ENCODE measurements at regions not wholly inside any gene's neighbourhood (a gene's known extent, or its start where the extent isn't known, plus 50 kb on each side); places are given as distances from the start of the nearest gene placed in this dataset.

DNA sequence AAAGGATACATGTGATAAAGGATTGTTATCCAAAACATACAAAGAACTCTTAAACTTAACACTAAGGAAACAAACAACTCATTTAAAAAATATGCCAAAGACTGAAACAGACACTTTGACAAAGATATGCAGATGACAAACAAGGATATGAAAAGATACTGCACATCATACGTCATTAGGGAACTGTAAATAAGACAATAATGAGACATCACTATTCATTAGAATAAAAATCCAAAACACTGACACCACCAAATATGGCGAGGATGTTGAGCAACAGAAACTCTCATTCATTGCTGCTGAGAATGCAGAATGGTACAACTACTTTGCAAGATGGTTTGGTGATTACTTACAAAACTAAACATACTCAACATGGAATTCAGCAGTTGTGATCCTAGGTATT is 156.5 kb upstream of the FOXA2 start:
- no peak overlapping the region for H3K4me3 ChIP-seq (ENCODE audit: low read depth, low read length)
- no peak overlapping the region for H3K27ac ChIP-seq (ENCODE audit: low read depth, low read length)
- H3K9me3 ChIP-seq (ENCODE audit: control insufficient read depth, insufficient read depth, low read depth, low read length), result no peaks in the 10 kb centered on the region

DNA sequence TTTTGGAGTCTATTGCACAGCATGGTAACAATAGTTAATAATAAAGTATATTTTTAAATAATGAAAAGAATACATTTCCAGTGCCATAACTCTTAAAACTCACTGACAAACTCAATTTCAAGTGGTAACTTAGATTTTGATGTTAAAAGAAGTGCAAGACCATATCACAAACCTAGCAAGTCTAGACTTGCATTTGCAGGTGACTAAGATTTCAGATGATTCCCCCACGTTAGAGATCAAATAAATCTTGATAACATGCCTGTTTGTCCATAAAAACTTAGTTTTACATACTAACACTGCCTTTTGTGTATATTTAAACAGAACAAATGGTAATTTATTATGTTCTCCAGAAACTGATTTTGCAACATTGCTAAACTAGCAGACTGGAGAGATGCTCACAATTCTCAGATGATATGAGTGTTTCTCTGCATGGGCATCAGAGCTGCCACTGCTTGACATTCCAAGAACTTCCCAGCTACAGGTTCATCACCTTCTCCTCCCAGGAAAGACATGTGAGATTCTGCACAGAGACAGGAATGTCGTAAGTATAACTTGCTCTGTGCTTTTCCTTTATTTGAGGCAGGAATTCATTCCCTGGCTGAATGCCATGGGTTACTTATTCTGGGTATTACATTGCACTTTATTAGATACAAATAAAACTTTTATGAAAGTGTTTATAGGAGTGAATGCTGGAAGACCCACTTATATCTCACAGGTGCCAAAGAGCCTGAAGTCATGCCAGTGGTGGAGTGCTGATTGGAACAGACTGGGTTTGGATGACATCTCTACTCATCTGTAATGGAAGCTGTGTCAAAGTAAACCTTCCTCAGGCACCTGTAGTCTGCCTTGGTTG is 160.2 kb upstream of the FOXA2 start:
- Histone ChIP-seq H3K36me3 (ENCODE audit: control insufficient read depth, insufficient read depth, low read length) (no peaks in the 10 kb centered on the region), H3K27ac (ENCODE audit: low read depth, low read length) (no peak overlapping the region), H3K4me3 (ENCODE audit: low read depth, low read length) (no peak overlapping the region), H3K9me3 (ENCODE audit: control insufficient read depth, insufficient read depth, low read depth, low read length) (peaks cover 8% of the 10 kb centered on the region; the same call in 1 of the 2 replicates), H3K4me1 (ENCODE audit: control insufficient read depth, insufficient read depth, low read length) (no peaks in the 10 kb centered on the region), H3K9ac (ENCODE audit: low read length) (no peak overlapping the region), H3K27me3 (ENCODE audit: control insufficient read depth, insufficient read depth, low read length) (no peaks in the 10 kb centered on the region)

More for the DNA sequence above, 156.5 kb upstream of the FOXA2 start:
- H3K9ac ChIP-seq (ENCODE audit: low read length), result no peak overlapping the region
- no peaks in the 10 kb centered on the region for H3K36me3 ChIP-seq (ENCODE audit: control insufficient read depth, insufficient read depth, low read length)
- H3K27me3 ChIP-seq (ENCODE audit: control insufficient read depth, insufficient read depth, low read length), result no peaks in the 10 kb centered on the region
- no peaks in the 10 kb centered on the region for H3K4me1 ChIP-seq (ENCODE audit: control insufficient read depth, insufficient read depth, low read length)

DNA sequence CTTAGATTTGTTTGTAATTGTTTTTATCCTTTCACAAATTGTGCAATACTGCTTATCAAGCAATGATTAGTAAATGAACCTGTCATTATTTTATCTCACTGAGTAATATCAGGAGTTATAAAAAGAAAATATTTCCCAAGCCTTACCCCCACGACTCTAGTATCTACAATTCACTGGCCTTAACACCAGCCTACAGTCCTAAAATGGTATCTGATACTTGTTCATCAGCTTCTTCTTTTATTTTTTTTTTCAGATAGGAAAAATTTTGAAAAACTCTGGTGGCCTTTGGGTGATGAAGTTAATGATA is 160.8 kb upstream of the FOXA2 start:
- no peaks in the 10 kb centered on the region for H3K27me3 ChIP-seq (ENCODE audit: control insufficient read depth, insufficient read depth, low read length)
- H3K4me3 ChIP-seq (ENCODE audit: low read depth, low read length), result no peak overlapping the region
- H3K36me3 ChIP-seq (ENCODE audit: control insufficient read depth, insufficient read depth, low read length), result no peaks in the 10 kb centered on the region
- H3K9ac ChIP-seq (ENCODE audit: low read length), result no peak overlapping the region
- H3K4me1 ChIP-seq (ENCODE audit: control insufficient read depth, insufficient read depth, low read length), result no peaks in the 10 kb centered on the region
- peaks cover 8% of the 10 kb centered on the region; the same call in 1 of the 2 replicates for H3K9me3 ChIP-seq (ENCODE audit: control insufficient read depth, insufficient read depth, low read depth, low read length)
- H3K27ac ChIP-seq (ENCODE audit: low read depth, low read length), result no peak overlapping the region

DNA sequence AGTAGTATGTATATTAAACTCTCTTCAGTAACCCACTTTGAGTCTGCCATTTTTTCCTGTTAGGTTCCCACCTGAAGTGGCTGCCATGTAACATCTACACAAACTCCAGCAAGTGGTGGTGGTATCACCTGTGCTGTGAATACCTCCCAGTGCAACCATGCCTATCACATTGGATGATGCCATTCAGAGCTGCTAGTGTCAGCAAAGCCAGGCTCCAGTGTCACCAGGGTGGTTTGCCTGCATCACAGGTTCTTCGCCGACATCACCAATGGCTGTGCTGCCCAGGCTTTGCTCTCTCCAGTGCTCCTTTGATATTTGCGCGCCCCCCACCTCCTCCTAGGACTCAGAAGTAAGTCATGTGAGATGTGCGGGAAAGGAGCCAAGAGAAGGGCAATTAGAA is 162.6 kb upstream of the FOXA2 start:
- Histone ChIP-seq H3K27ac (ENCODE audit: low read depth, low read length) (no peak overlapping the region), H3K36me3 (ENCODE audit: control insufficient read depth, insufficient read depth, low read length) (no peaks in the 10 kb centered on the region), H3K4me3 (ENCODE audit: low read depth, low read length) (no peak overlapping the region), H3K9ac (ENCODE audit: low read length) (no peak overlapping the region), H3K4me1 (ENCODE audit: control insufficient read depth, insufficient read depth, low read length) (no peaks in the 10 kb centered on the region), H3K27me3 (ENCODE audit: control insufficient read depth, insufficient read depth, low read length) (no peaks in the 10 kb centered on the region), H3K9me3 (ENCODE audit: control insufficient read depth, insufficient read depth, low read depth, low read length) (peaks cover 8% of the 10 kb centered on the region; the same call in 1 of the 2 replicates)

DNA sequence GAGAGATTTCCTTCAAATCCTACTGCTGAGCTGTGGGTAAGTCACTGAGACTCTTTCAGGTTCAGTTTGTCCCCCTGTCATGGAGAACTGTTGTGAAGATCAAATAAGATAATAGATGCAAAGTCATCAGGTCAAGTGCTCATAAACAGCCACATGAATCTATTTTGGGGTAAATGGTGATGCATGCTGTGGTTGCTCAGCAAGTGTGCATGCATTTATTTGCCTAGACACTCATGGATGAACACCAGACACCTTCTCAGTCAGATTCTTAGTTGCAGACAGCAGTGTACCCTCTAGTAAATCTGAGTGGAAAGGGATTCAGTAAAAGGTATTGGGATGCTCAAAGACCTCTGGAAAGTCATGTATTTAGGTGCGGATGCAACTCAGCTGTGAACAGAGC is 168.0 kb upstream of the FOXA2 start:
- no peaks in the 10 kb centered on the region for H3K4me1 ChIP-seq (ENCODE audit: control insufficient read depth, insufficient read depth, low read length)
- no peak overlapping the region for H3K4me3 ChIP-seq (ENCODE audit: low read depth, low read length)
- no peaks in the 10 kb centered on the region for H3K9me3 ChIP-seq (ENCODE audit: control insufficient read depth, insufficient read depth, low read depth, low read length)
- H3K36me3 ChIP-seq (ENCODE audit: control insufficient read depth, insufficient read depth, low read length), result no peaks in the 10 kb centered on the region
- no peak overlapping the region for H3K27ac ChIP-seq (ENCODE audit: low read depth, low read length)
- H3K27me3 ChIP-seq (ENCODE audit: control insufficient read depth, insufficient read depth, low read length), result no peaks in the 10 kb centered on the region; the same call in 1 of the 2 replicates
- no peak overlapping the region for H3K9ac ChIP-seq (ENCODE audit: low read length)

DNA sequence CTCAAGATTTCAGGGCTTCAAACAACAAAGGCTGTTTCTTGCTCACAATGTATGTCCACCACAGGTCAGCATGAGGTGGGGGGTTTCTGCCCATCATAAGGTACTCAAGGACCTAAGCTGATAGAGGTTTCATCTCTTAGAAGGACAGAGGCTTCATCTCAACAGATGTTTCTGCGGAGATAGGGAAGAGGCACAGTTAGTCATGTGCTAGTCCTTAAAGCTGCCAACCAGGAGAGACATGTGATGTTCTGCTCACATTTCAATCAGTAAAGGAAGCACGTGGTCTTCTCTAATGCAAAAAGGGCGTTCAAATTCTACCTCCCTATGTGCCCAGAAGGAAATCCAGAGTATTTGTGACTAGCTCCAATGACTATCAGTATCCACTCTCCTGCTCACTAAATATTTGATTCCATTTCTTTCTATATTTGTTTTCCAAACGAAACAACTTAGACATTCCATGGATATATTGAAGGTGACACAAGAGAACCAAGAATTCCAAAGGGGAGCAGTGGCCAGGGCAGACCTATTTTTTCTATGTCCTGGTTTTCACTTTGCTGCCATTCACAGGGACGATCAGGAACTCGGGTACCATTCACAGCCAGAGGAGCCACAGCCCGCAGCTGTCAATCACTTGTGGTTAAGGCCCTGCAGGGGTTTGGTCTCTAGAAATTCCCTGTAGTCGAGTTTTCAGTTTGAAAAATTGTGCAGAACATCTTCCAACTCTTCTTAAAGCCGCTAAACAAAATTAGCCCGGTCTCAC is 173.2 kb upstream of the FOXA2 start:
- Histone ChIP-seq H3K27ac (ENCODE audit: low read depth, low read length) (no peak overlapping the region), H3K9ac (ENCODE audit: low read length) (no peak overlapping the region), H3K27me3 (ENCODE audit: control insufficient read depth, insufficient read depth, low read length) (no peaks in the 10 kb centered on the region; the same call in 1 of the 2 replicates), H3K36me3 (ENCODE audit: control insufficient read depth, insufficient read depth, low read length) (no peaks in the 10 kb centered on the region), H3K4me1 (ENCODE audit: control insufficient read depth, insufficient read depth, low read length) (no peaks in the 10 kb centered on the region), H3K9me3 (ENCODE audit: control insufficient read depth, insufficient read depth, low read depth, low read length) (no peaks in the 10 kb centered on the region), H3K4me3 (ENCODE audit: low read depth, low read length) (no peak overlapping the region)

DNA sequence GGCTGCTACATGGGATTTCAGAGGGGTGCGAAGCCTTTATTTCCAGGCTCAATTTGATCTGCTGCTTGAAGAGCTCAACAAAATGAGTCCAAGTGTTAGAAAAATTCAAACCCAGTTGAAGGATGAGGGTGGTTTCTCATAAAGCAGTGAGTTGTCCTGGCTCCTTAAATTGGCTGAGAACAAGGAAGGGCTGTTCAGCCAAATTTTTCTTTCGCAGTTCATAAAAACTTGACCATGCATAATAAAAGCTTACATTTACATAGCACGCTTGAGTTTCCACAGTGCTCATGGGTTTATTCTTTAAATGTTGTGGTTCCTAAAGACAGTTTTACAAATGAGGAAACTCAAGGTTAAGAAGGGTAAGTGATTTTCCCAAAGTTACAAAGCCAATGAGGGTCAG is 174.4 kb upstream of the FOXA2 start:
- H3K4me1 ChIP-seq (ENCODE audit: control insufficient read depth, insufficient read depth, low read length), result no peaks in the 10 kb centered on the region; the same call in 1 of the 2 replicates
- no peaks in the 10 kb centered on the region; the same call in 1 of the 2 replicates for H3K27me3 ChIP-seq (ENCODE audit: control insufficient read depth, insufficient read depth, low read length)
- H3K9me3 ChIP-seq (ENCODE audit: control insufficient read depth, insufficient read depth, low read depth, low read length), result no peaks in the 10 kb centered on the region
- H3K27ac ChIP-seq (ENCODE audit: low read depth, low read length), result no peak overlapping the region
- no peak overlapping the region for H3K9ac ChIP-seq (ENCODE audit: low read length)
- H3K4me3 ChIP-seq (ENCODE audit: low read depth, low read length), result no peak overlapping the region
- no peaks in the 10 kb centered on the region for H3K36me3 ChIP-seq (ENCODE audit: control insufficient read depth, insufficient read depth, low read length)

DNA sequence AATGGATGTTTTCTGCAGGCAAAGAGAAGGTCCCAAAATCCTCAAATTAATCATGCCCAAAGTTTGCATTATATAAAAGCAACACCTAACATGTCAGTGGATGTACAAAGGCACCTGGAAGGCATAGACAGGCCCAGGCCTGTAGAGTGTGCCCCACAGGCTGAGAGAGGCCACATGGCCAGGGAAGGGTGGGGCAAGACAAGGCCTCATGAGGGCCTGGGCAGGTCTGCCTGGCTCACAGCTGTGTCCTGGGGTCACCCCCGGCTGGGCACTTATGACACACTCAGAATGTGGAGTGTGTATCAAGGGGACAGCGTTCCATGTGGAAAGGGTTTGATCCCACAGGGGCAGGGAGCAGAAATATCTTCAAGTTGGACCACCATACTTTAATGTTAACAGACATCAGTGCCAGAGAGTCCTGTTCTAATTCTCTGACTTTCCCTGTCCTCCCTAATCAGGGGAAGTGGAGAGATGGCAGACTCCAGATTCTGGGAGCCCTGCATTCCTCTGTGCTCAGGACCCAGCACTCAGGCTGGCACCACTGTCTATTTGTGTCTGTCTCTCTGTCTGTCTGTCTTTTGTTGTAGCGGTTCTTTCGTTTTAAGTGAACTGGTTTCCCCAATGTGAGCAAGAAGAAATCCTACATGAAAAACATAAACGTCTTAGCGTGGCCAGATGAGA is 178.3 kb upstream of the FOXA2 start:
- no peaks in the 10 kb centered on the region for H3K36me3 ChIP-seq (ENCODE audit: control insufficient read depth, insufficient read depth, low read length)
- no peaks in the 10 kb centered on the region for H3K27me3 ChIP-seq (ENCODE audit: control insufficient read depth, insufficient read depth, low read length)
- H3K9me3 ChIP-seq (ENCODE audit: control insufficient read depth, insufficient read depth, low read depth, low read length), result no peaks in the 10 kb centered on the region
- H3K4me1 ChIP-seq (ENCODE audit: control insufficient read depth, insufficient read depth, low read length), result no peaks in the 10 kb centered on the region; the same call in 1 of the 2 replicates
- H3K4me3 ChIP-seq (ENCODE audit: low read depth, low read length), result no peak overlapping the region
- no peak overlapping the region for H3K27ac ChIP-seq (ENCODE audit: low read depth, low read length)
- H3K9ac ChIP-seq (ENCODE audit: low read length), result no peak overlapping the region

DNA sequence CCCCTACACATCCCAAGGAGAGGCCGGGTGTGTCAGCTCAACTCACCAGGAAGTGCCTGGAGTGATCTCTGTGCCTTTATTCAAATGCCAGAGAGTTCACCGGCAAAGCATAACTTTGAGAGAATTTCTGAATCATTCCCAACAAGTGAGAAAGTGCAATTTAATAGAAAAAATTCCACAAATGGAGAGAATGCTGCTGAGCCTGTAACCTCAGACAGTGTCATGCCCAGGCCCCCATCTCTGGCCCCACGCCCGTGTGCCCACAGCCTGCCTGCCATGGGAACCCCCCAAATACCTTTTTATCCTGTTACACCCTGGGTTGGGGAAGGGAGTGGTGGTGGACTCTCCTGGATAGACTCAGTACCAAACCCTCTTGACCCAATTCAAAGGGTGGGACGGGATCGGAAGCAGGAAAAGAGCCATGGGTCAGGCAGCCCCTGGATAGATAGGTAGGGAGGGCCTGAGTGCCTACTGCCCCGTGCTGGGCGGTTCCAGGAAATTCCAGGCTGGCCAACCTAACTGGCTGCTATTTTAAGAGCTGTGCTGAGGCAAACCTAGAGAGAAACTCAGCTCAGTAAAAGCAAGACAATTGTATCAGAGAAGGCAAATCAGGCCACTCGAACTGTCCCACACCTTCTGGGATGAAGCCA is 179.0 kb upstream of the FOXA2 start:
- Histone ChIP-seq H3K4me3 (ENCODE audit: low read depth, low read length) (no peak overlapping the region), H3K27me3 (ENCODE audit: control insufficient read depth, insufficient read depth, low read length) (no peaks in the 10 kb centered on the region), H3K4me1 (ENCODE audit: control insufficient read depth, insufficient read depth, low read length) (no peaks in the 10 kb centered on the region; the same call in 1 of the 2 replicates), H3K36me3 (ENCODE audit: control insufficient read depth, insufficient read depth, low read length) (no peaks in the 10 kb centered on the region), H3K9me3 (ENCODE audit: control insufficient read depth, insufficient read depth, low read depth, low read length) (no peaks in the 10 kb centered on the region), H3K9ac (ENCODE audit: low read length) (no peak overlapping the region), H3K27ac (ENCODE audit: low read depth, low read length) (no peak overlapping the region)

DNA sequence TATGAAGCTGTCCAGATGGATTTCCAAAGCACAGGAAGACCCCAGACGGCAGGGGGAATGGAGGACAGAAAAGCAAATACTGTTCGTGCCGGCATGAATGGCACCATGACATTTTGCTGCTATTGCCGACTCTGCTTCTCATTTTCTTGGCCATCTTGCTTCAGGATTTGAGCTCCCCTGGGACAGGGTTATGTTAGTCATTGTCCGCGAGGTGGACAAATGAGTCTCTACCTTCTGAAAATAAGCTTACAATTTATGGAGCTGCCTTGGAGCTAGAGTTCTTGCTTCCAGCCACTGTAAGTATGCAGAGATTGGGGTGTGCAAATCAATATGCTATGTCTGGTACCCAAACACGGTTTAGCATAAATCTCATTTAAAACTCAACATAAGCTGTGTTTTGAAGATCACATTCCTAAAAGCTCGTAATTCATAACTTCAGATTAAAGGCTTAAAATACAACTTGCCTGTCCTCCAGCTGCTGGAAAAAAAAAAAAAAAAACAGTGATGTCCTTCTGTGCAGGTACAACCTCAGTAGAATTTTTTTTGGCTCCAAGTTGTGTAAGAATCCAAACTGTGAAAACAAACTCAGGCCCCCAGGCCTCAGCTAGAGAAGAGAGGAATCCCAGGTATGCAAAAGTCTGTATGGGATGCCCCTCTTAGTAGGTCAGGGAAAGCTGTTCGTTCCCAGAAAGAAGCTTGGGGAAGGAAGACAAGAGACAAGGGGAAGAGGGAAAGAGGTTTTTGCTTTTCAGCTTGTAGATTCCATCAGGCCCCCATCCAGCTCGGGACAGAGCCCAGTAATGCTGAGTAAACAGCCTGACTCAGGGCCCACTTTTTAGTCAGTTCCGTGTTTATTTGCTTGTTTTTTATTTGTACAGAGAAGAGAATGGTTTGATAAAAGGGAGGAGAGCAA is 184.2 kb upstream of the FOXA2 start:
- no peaks in the 10 kb centered on the region for H3K9me3 ChIP-seq (ENCODE audit: control insufficient read depth, insufficient read depth, low read depth, low read length)
- no peaks in the 10 kb centered on the region for H3K36me3 ChIP-seq (ENCODE audit: control insufficient read depth, insufficient read depth, low read length)
- peaks cover 5% of the 10 kb centered on the region; the same call in 1 of the 2 replicates for H3K27me3 ChIP-seq (ENCODE audit: control insufficient read depth, insufficient read depth, low read length)
- H3K9ac ChIP-seq (ENCODE audit: low read length), result no peak overlapping the region
- H3K27ac ChIP-seq (ENCODE audit: low read depth, low read length), result no peak overlapping the region
- H3K4me1 ChIP-seq (ENCODE audit: control insufficient read depth, insufficient read depth, low read length), result no peaks in the 10 kb centered on the region; the same call in 1 of the 2 replicates
- no peak overlapping the region for H3K4me3 ChIP-seq (ENCODE audit: low read depth, low read length)

Data from HUES6 (cell line).